Caco-2 (cell line): ENCODE measurements at regions not wholly inside any gene's neighbourhood (a gene's known extent, or its start where the extent isn't known, plus 50 kb on each side); places are given as distances from the start of the nearest gene placed in this dataset.

Source experiments
- BruUV-seq: library from RNA; stranded (reverse); fragments of 400-500 nt; replicated peaks from 2 replicates; lab custom pipeline; 2021; lab: Mats Ljungman, UMichigan
- CTCF ChIA-PET: fragments of 300-600 bp; sonication (Branson Sonifier 250); formaldehyde crosslinking; loops from one replicate; lab custom pipeline; 2022; ENCODE audit warnings: antibody characterized with exemption; lab: Charles Lee
- POLR2A ChIA-PET: fragments of 300-600 bp; sonication (Branson Sonifier 250); formaldehyde crosslinking; loops from one replicate; lab custom pipeline; 2022; ENCODE audit warnings: antibody characterized with exemption; lab: Charles Lee
- DNase-seq, 2 experiments: peaks; one replicate each; pipeline versions ENCODE4 v3.0.0 to v3.0.0-alpha.2; 2020 to 2022
- H3K27me3 ChIP-seq: replicated peaks from 2 replicates; pipeline ENCODE4 v1.6.0; 2011; ENCODE audit warnings: low read length; ENCODE audit not compliant: control insufficient read depth, insufficient read depth
- H3K36me3 ChIP-seq: 2 replicates; pipeline ENCODE4 v1.5.1; 2011; ENCODE audit warnings: low read length; ENCODE audit not compliant: control insufficient read depth, insufficient read depth
- H3K4me1 ChIP-seq: fragments of 250-450 bp; sonication (Bioruptor Pico); 2 replicates; pipeline ENCODE4 v1.5.1; 2020; ENCODE audit warnings: mild to moderate bottlenecking
- H3K4me3 ChIP-seq: 2 replicates; pipeline ENCODE4 v1.5.1; 2011; ENCODE audit warnings: low read depth, mild to moderate bottlenecking, control low read depth, low read length
- H3K9me3 ChIP-seq: fragments of 250-450 bp; sonication (Bioruptor Pico); 2 replicates; pipeline ENCODE4 v1.5.1; 2020; ENCODE audit warnings: mild to moderate bottlenecking, moderate library complexity
- H3K27ac Mint-ChIP-seq: one replicate; pipeline ENCODE4 v1.8.0; 2022; ENCODE audit warnings: mixed read lengths; ENCODE audit not compliant: unreplicated experiment
- H3K27me3 Mint-ChIP-seq: one replicate; pipeline ENCODE4 v1.8.0; 2022; ENCODE audit warnings: mixed read lengths; ENCODE audit not compliant: insufficient read depth, unreplicated experiment
- H3K36me3 Mint-ChIP-seq: one replicate; pipeline ENCODE4 v1.8.0; 2022; ENCODE audit warnings: mild to moderate bottlenecking, mixed read lengths; ENCODE audit not compliant: insufficient read depth, unreplicated experiment
- H3K4me1 Mint-ChIP-seq: one replicate; pipeline ENCODE4 v1.8.0; 2022; ENCODE audit warnings: low read depth, mixed read lengths; ENCODE audit not compliant: unreplicated experiment
- H3K4me3 Mint-ChIP-seq: one replicate; pipeline ENCODE4 v1.8.0; 2022; ENCODE audit warnings: mild to moderate bottlenecking, moderate library complexity, mixed read lengths; ENCODE audit not compliant: unreplicated experiment
- H3K9me3 Mint-ChIP-seq: one replicate; pipeline ENCODE4 v1.8.0; 2022; ENCODE audit warnings: mixed read lengths; ENCODE audit not compliant: unreplicated experiment
- intact Hi-C: fragments of 100-400 bp; cut with micrococcal nuclease; formaldehyde crosslinking; loops from one replicate; pipeline ENCODE4 v1.10.0; 2022; ENCODE audit not compliant: unreplicated experiment
- TF ChIP-seq, protein P1 (sequence below), 2 experiments: fragments of 200-600 bp in 1 of 2; IDR thresholded peaks; 1 replicate in 1 of 2; 2 replicates in 1 of 2; pipeline versions ENCODE4 v1.5.1 to v1.8.0; 2011 to 2022; ENCODE audit warnings: antibody characterized with exemption in 1 of 2, control low read depth in 1 of 2, inconsistent platforms in 1 of 2, low read depth in 1 of 2, low read length in 1 of 2, mild to moderate bottlenecking in 1 of 2, moderate library complexity in 1 of 2; ENCODE audit not compliant: insufficient read depth in 1 of 2, severe bottlenecking in 1 of 2, unreplicated experiment in 1 of 2

DNA sequence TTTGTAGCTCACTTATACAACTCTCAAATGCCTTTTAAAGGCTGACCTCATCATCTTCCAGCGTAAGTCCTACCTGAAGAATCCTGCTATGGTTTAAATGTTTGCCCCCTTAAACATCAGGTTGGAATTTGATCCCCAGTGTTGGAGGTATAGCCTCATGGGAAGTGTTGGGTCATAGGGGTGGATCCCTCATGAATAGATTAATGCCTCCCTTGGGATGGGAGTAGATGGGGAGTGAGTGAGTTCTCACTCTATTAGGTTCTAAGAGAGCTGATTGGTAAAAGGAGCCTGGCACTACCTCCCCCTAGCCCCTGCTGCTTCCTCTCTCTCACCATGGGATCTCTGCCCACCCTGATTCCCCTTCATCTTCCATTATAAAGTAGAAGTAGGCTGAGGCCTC, 285.6 kb downstream of the FZD1 start:
- Histone ChIP-seq H3K36me3 (no peaks in the 10 kb centered on the region), H3K27me3 (no peaks in the 10 kb centered on the region; the same call in 1 of the 2 replicates), H3K9me3 (no peaks in the 10 kb centered on the region), H3K4me1 (no peaks in the 10 kb centered on the region), H3K4me3 (no peak overlapping the region)
- H3K27ac Mint-ChIP-seq = no peak overlapping the region
- H3K36me3 Mint-ChIP-seq = no peaks in the 10 kb centered on the region
- H3K9me3 Mint-ChIP-seq = no peaks in the 10 kb centered on the region
- no peak for DNase-seq
- TF ChIP-seq, protein P1, sequence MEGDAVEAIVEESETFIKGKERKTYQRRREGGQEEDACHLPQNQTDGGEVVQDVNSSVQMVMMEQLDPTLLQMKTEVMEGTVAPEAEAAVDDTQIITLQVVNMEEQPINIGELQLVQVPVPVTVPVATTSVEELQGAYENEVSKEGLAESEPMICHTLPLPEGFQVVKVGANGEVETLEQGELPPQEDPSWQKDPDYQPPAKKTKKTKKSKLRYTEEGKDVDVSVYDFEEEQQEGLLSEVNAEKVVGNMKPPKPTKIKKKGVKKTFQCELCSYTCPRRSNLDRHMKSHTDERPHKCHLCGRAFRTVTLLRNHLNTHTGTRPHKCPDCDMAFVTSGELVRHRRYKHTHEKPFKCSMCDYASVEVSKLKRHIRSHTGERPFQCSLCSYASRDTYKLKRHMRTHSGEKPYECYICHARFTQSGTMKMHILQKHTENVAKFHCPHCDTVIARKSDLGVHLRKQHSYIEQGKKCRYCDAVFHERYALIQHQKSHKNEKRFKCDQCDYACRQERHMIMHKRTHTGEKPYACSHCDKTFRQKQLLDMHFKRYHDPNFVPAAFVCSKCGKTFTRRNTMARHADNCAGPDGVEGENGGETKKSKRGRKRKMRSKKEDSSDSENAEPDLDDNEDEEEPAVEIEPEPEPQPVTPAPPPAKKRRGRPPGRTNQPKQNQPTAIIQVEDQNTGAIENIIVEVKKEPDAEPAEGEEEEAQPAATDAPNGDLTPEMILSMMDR (IDR thresholded peaks at IDR 0.05; ENCODE audit: insufficient read depth in 1 of 2, low read depth in 1 of 2, low read length in 1 of 2, severe bottlenecking in 1 of 2, unreplicated experiment in 1 of 2) = no peak
- no TSS peak for BruUV-seq
- H3K4me1 Mint-ChIP-seq = no peaks in the 10 kb centered on the region
- POLR2A ChIA-PET = no interaction called here
- H3K4me3 Mint-ChIP-seq = no peak overlapping the region
- intact Hi-C loops = no loop called here
- CTCF ChIA-PET = no interaction called here
- peaks cover 5% of the 10 kb centered on the region for H3K27me3 Mint-ChIP-seq

DNA sequence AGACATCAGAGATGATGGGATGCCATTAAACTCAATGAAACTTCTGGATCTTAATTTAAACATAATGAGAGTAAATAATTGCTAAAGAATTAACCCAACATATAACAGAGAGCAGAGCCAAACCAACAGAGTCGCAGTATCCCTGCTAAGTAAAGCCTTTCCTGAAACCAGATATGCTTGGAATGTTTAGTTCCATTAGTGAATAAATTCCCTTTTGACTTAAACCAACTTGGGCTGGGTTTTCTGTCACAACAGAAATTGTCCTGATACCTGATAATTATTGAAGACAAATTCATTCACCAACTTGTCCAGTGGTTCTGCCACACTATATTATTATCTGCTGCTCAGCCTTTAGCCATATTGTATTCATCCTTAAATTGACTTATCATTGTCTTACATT, 286.7 kb downstream of the FZD1 start:
- H3K36me3 ChIP-seq = no peaks in the 10 kb centered on the region
- no peak for DNase-seq
- TF ChIP-seq, protein P1 (IDR thresholded peaks at IDR 0.05; ENCODE audit: insufficient read depth in 1 of 2, low read depth in 1 of 2, low read length in 1 of 2, severe bottlenecking in 1 of 2, unreplicated experiment in 1 of 2) = no peak
- intact Hi-C loops = no loop called here
- Mint-ChIP-seq H3K27me3 (peaks cover 2% of the 10 kb centered on the region), H3K9me3 (no peaks in the 10 kb centered on the region), H3K27ac (no peak overlapping the region), H3K36me3 (no peaks in the 10 kb centered on the region), H3K4me3 (no peak overlapping the region), H3K4me1 (no peaks in the 10 kb centered on the region)
- no peaks in the 10 kb centered on the region for H3K9me3 ChIP-seq
- no peaks in the 10 kb centered on the region; the same call in 1 of the 2 replicates for H3K27me3 ChIP-seq
- ChIA-PET CTCF (no interaction called here), POLR2A (no interaction called here)
- no peaks in the 10 kb centered on the region for H3K4me1 ChIP-seq
- no TSS peak for BruUV-seq
- no peak overlapping the region for H3K4me3 ChIP-seq

GRCh38 chr7:91551377-91552175, 287.3 kb downstream of the FZD1 start:
- H3K27me3 ChIP-seq = no peaks in the 10 kb centered on the region; the same call in 1 of the 2 replicates
- Mint-ChIP-seq H3K36me3 (no peaks in the 10 kb centered on the region), H3K4me1 (no peaks in the 10 kb centered on the region), H3K4me3 (no peak overlapping the region), H3K9me3 (no peaks in the 10 kb centered on the region), H3K27me3 (peaks cover 2% of the 10 kb centered on the region), H3K27ac (no peak overlapping the region)
- no TSS peak for BruUV-seq
- no peaks in the 10 kb centered on the region for H3K9me3 ChIP-seq
- no peaks in the 10 kb centered on the region for H3K4me1 ChIP-seq
- ChIA-PET CTCF (no interaction called here), POLR2A (no interaction called here)
- intact Hi-C loops = no loop called here
- TF ChIP-seq, protein P1 (IDR thresholded peaks at IDR 0.05; ENCODE audit: insufficient read depth in 1 of 2, low read depth in 1 of 2, low read length in 1 of 2, severe bottlenecking in 1 of 2, unreplicated experiment in 1 of 2) = no peak
- H3K36me3 ChIP-seq = no peaks in the 10 kb centered on the region
- no peak for DNase-seq
- H3K4me3 ChIP-seq = no peak overlapping the region
